Fibroblast of skin of right biceps (primary cell): ENCODE measurements at regions not wholly inside any gene's neighbourhood (a gene's known extent, or its start where the extent isn't known, plus 50 kb on each side); places are given as distances from the start of the nearest gene placed in this dataset.

Source experiments
- DNase-seq: peaks from one replicate; pipeline ENCODE4 v3.0.0-alpha.2; 2013

GRCh38 chr9:88326936-88327335, 61.3 kb upstream of the SPIN1 start:
- no peak for DNase-seq

GRCh38 chr9:88326015-88326414, 62.2 kb upstream of the SPIN1 start:
- no peak for DNase-seq

- DNase-seq, result peak; percentile 44
These were observed 65.2 kb upstream of the SPIN1 start for GRCh38 chr9:88322906-88323566.

- no peak for DNase-seq
These were observed 66.5 kb upstream of the SPIN1 start for GRCh38 chr9:88321764-88322163.

- no peak for DNase-seq
These were observed 67.4 kb upstream of the SPIN1 start for GRCh38 chr9:88320748-88321415.

GRCh38 chr9:88319936-88320747, 68.1 kb upstream of the SPIN1 start:
- no peak for DNase-seq

- no peak for DNase-seq
These were observed 74.7 kb upstream of the SPIN1 start for GRCh38 chr9:88313364-88314220.

GRCh38 chr9:88312517-88313103, 75.6 kb upstream of the SPIN1 start:
- DNase-seq, result no peak

GRCh38 chr9:88312045-88312444, 76.2 kb upstream of the SPIN1 start:
- no peak for DNase-seq

- DNase-seq, result no peak
These were observed 77.8 kb upstream of the SPIN1 start for GRCh38 chr9:88310310-88310980.

- peak; percentile 4 for DNase-seq
These were observed 79.2 kb upstream of the SPIN1 start for GRCh38 chr9:88308831-88309560.

- no peak for DNase-seq
These were observed 81.1 kb upstream of the SPIN1 start for GRCh38 chr9:88307136-88307535.

- peak; percentile 45 for DNase-seq
These were observed 84.4 kb upstream of the SPIN1 start for GRCh38 chr9:88303721-88304451.

GRCh38 chr9:88302579-88303324, 85.5 kb upstream of the SPIN1 start:
- DNase-seq, result no peak

- DNase-seq, result no peak
These were observed 87.7 kb upstream of the SPIN1 start for GRCh38 chr9:88300556-88300955.

GRCh38 chr9:88291856-88292255, 96.4 kb upstream of the SPIN1 start:
- no peak for DNase-seq

GRCh38 chr9:88291056-88291455, 97.2 kb upstream of the SPIN1 start:
- no peak for DNase-seq

- DNase-seq, result no peak
These were observed 98.7 kb upstream of the SPIN1 start for GRCh38 chr9:88289532-88289931.

GRCh38 chr9:88287972-88288371, 100.3 kb upstream of the SPIN1 start:
- DNase-seq, result no peak
